Endothelial cell of umbilical vein (primary cell): ENCODE measurements at regions not wholly inside any gene's neighbourhood (a gene's known extent, or its start where the extent isn't known, plus 50 kb on each side); places are given as distances from the start of the nearest gene placed in this dataset.

ENCODE experiments used
- BruUV-seq: library from RNA; stranded (reverse); fragments of 400-500 nt; replicated peaks from 2 replicates; lab custom pipeline; 2021; lab: Mats Ljungman, UMichigan
- CTCF ChIA-PET: fragments of 300-600, 350-600 bp; sonication (Branson Sonifier 250); formaldehyde crosslinking; loops from one replicate; lab custom pipeline; 2021; ENCODE audit warnings: antibody characterized with exemption, inconsistent platforms; lab: Charles Lee
- POLR2A ChIA-PET: fragments of 300-600, 350-600 bp; sonication (Branson Sonifier 250); formaldehyde crosslinking; loops from one replicate; lab custom pipeline; 2021; ENCODE audit warnings: antibody characterized with exemption, inconsistent platforms; lab: Charles Lee
- DNase-seq: peaks from one replicate; pipeline ENCODE4 v3.0.0-alpha.2; 2011; ENCODE audit warnings: low read depth, low spot score
- FAIRE-seq: peaks from 2 replicates; lab custom pipeline; 2011; peaks lifted over from hg19 to GRCh38; lab: Jason Lieb, UNC
- H2AFZ ChIP-seq: 2 replicates; pipeline ENCODE4 v1.6.0; 2012; ENCODE audit warnings: low read depth, low read length, control low read depth, inconsistent platforms
- H3K27ac ChIP-seq: 2 replicates; pipeline ENCODE4 v1.5.1; 2011; ENCODE audit warnings: low read depth, mild to moderate bottlenecking, control low read depth, low read length, moderate library complexity; ENCODE audit not compliant: insufficient read depth
- H3K27me3 ChIP-seq, 2 experiments: 2 replicates each; pipeline versions ENCODE4 v1.6.0 to v1.6.1; 2011; ENCODE audit warnings: low read length in 2 of 2, mixed read lengths in 1 of 2; ENCODE audit not compliant: control insufficient read depth in 2 of 2, insufficient read depth in 2 of 2
- H3K36me3 ChIP-seq, 2 experiments: 2 replicates in 1 of 2; 3 replicates in 1 of 2; pipeline ENCODE4 v1.5.1; 2011; ENCODE audit warnings: low read length in 2 of 2, mild to moderate bottlenecking in 1 of 2, moderate library complexity in 1 of 2; ENCODE audit not compliant: control insufficient read depth in 2 of 2, insufficient read depth in 2 of 2; ENCODE audit errors: extremely low read depth in 1 of 2
- H3K4me1 ChIP-seq: 3 replicates; pipeline ENCODE4 v1.5.1; 2011; ENCODE audit warnings: mild to moderate bottlenecking, low read length; ENCODE audit not compliant: control insufficient read depth, insufficient read depth; ENCODE audit errors: extremely low read depth
- H3K4me2 ChIP-seq: 2 replicates; pipeline ENCODE4 v1.6.1; 2011; ENCODE audit warnings: low read length, control low read depth, mixed read lengths; ENCODE audit not compliant: insufficient read depth
- H3K4me3 ChIP-seq, 3 experiments: fragments of 200-600 bp in 1 of 3; sonication (generic), shearing (Covaris generic) in 1 of 3; replicated peaks in 1 of 3; 2 replicates each; pipeline ENCODE4 v1.5.1; 2011 to 2016; ENCODE audit warnings: control low read depth in 3 of 3, low read length in 3 of 3, mild to moderate bottlenecking in 2 of 3, inconsistent platforms in 1 of 3, low read depth in 1 of 3, moderate library complexity in 1 of 3; ENCODE audit not compliant: insufficient read depth in 1 of 3
- H3K79me2 ChIP-seq: 2 replicates; pipeline ENCODE4 v1.6.0; 2012; ENCODE audit warnings: low read length, inconsistent platforms; ENCODE audit not compliant: control insufficient read depth, insufficient read depth
- H3K9ac ChIP-seq: replicated peaks from 2 replicates; pipeline ENCODE3; 2011; ENCODE audit warnings: low read length, control low read depth; ENCODE audit not compliant: insufficient read depth; ENCODE audit errors: extremely low read depth
- H3K9me1 ChIP-seq: replicated peaks from 3 replicates; pipeline ENCODE4 v1.6.0; 2011; ENCODE audit warnings: mild to moderate bottlenecking, low read length; ENCODE audit not compliant: control insufficient read depth, insufficient read depth; ENCODE audit errors: extremely low read depth
- H3K9me3 ChIP-seq: replicated peaks from 2 replicates; pipeline ENCODE4 v1.5.1; 2012; ENCODE audit warnings: low read length, inconsistent platforms; ENCODE audit not compliant: control insufficient read depth, insufficient read depth
- H4K20me1 ChIP-seq: replicated peaks from 2 replicates; pipeline ENCODE3; 2011; ENCODE audit warnings: mild to moderate bottlenecking, low read length; ENCODE audit not compliant: control insufficient read depth, insufficient read depth; ENCODE audit errors: extremely low read depth
- EZH2 ChIP-seq: IDR thresholded peaks from 2 replicates; pipeline ENCODE4 v1.6.1; 2012; ENCODE audit warnings: borderline replicate concordance, low read depth, mild to moderate bottlenecking, moderate library complexity, low read length, inconsistent platforms; ENCODE audit not compliant: severe bottlenecking
- FOS ChIP-seq: IDR thresholded peaks from 2 replicates; pipeline ENCODE4 v1.6.1; 2011; ENCODE audit warnings: mild to moderate bottlenecking, low read length, moderate library complexity, borderline replicate concordance; ENCODE audit not compliant: insufficient read depth
- GATA2 ChIP-seq: IDR thresholded peaks from 2 replicates; pipeline ENCODE4 v1.7.0; 2011; ENCODE audit warnings: low read depth, mild to moderate bottlenecking, moderate library complexity, mixed read lengths, low read length; ENCODE audit not compliant: insufficient read length, insufficient read depth
- JUN ChIP-seq: IDR thresholded peaks from 2 replicates; pipeline ENCODE4 v1.6.1; 2011; ENCODE audit warnings: borderline replicate concordance, low read depth; ENCODE audit not compliant: insufficient read length, insufficient read depth
- MAX ChIP-seq: IDR thresholded peaks from 2 replicates; pipeline ENCODE4 v1.6.1; 2011; ENCODE audit not compliant: insufficient read depth, insufficient read length
- MYC ChIP-seq: IDR thresholded peaks from one replicate; pipeline ENCODE4 v1.6.1; 2011; ENCODE audit warnings: mild to moderate bottlenecking, low read depth, low read length
- POLR2A ChIP-seq: IDR thresholded peaks from 2 replicates; pipeline ENCODE4 v1.6.1; 2012; ENCODE audit warnings: low read depth, mild to moderate bottlenecking, control low read depth, low read length
- POLR2AphosphoS5 ChIP-seq: IDR thresholded peaks from 2 replicates; pipeline ENCODE4 v1.6.1; 2012; ENCODE audit warnings: low read depth, mild to moderate bottlenecking, control low read depth, low read length, moderate library complexity; ENCODE audit not compliant: insufficient read depth
- dilution Hi-C: fragments of 300-500 bp; cut with MboI; formaldehyde crosslinking; loops from one replicate; pipeline ENCODE4 v1.15.0; 2019; ENCODE audit warnings: low sequenced_read_pairs; ENCODE audit not compliant: extremely low pct_ligation_motif_present
- intact Hi-C: fragments of 100-400 bp; cut with micrococcal nuclease; formaldehyde crosslinking; loops from one replicate; pipeline ENCODE4 v1.10.0; 2022

DNA sequence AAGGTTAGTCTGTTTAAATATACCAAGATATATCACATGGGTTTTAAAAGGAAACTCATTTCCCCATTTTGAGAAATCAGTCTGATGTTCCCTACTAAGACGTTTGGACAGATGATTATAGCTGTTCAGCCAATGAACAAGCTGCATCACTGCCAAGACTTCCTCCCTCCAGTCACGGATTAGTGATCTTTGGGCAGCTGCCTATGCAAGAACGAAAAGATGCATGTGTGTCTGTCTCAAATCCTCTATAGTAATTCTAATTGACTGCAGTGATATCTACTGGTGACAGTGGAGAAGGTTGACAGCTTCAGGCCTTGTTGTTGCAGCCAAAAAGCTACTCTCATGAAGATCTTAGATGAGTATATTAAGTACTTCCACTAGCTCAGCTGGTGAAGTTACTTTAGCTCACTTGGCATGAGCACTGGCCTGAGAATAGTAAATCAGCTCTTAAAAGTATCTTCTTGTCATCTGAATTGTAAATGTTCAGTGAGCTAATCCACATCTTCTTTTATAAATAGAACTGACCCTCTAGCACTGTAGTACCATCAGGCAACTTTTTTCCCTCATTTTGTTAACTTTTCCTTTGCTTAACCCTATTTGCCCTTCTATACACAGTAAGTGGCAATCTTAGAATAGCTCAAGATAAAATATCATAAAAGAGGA, 134.5 kb upstream of the PCDH10 start:
- FAIRE-seq: no peak
- ChIA-PET POLR2A (no interaction called here), CTCF (interaction anchor here (1.0 to 1.8 kb wide), 3 partner anchors 8 to 132 kb away, joined by 3 to 7 read pairs (median 4); no protein-coding TSS in a partner anchor)
- dilution Hi-C loops (no loop called here), intact Hi-C loops (no loop called here)
- Histone ChIP-seq H3K4me2 (no peak overlapping the region), H3K9ac (no peak overlapping the region), H2AFZ (peak overlapping the region; percentile 48), H3K79me2 (no peaks in the 10 kb centered on the region), H3K27me3 (no peaks in the 10 kb centered on the region), H3K4me3 (no peak overlapping the region), H3K9me3 (no peaks in the 10 kb centered on the region), H3K27ac (no peak overlapping the region), H3K9me1 (peaks cover 2% of the 10 kb centered on the region), H3K4me1 (no peaks in the 10 kb centered on the region), H3K36me3 (no peaks in the 10 kb centered on the region), H4K20me1 (no peaks in the 10 kb centered on the region)
- peak; percentile 28 for DNase-seq
- no TSS peak for BruUV-seq
- no peak for TF ChIP-seq MYC
- TF ChIP-seq MAX: no peak
- TF ChIP-seq FOS: no peak
- TF ChIP-seq POLR2A: no peak
- TF ChIP-seq GATA2: no peak

DNA sequence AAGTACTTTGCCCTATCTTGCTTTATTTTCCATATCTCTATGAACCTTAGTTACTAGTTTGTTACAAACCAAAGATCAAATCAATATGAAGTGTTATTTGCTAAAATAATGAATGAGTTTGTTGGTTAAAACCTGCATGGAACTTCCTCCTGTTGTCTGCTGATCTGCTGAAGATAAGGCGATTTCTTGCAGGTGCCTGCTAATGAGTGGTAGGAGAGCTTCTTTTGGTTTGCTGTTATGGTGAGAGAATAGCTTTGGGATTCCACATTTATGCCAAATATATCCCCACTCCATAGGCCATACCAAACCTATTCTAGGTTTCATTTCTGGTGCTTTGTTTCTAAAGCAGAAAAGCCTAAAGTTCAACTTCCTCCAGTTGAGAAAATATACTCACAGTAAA, 103.8 kb upstream of the PCDH10 start:
- Histone ChIP-seq H3K9me3 (no peaks in the 10 kb centered on the region), H3K4me1 (no peaks in the 10 kb centered on the region), H4K20me1 (no peaks in the 10 kb centered on the region), H3K27ac (no peak overlapping the region), H3K9me1 (no peaks in the 10 kb centered on the region), H3K4me3 (no peak overlapping the region), H3K4me2 (no peak overlapping the region), H3K36me3 (no peaks in the 10 kb centered on the region), H2AFZ (no peak overlapping the region), H3K79me2 (no peaks in the 10 kb centered on the region), H3K9ac (no peak overlapping the region), H3K27me3 (no peaks in the 10 kb centered on the region)
- intact Hi-C loops (no loop called here), dilution Hi-C loops (no loop called here)
- no TSS peak for BruUV-seq
- FAIRE-seq (no peak), DNase-seq (no peak)
- no peak for TF ChIP-seq EZH2
- no peak for TF ChIP-seq JUN
- TF ChIP-seq POLR2A: no peak
- TF ChIP-seq GATA2: no peak
- TF ChIP-seq POLR2AphosphoS5: no peak
- CTCF ChIA-PET: no interaction called here
- POLR2A ChIA-PET: no interaction called here
